ENCODE measurements at regions not wholly inside any gene's neighbourhood (a gene's known extent, or its start where the extent isn't known, plus 50 kb on each side); places are given as distances from the start of the nearest gene placed in this dataset.

GRCh38 chr15:62452667-62453066 is 287.6 kb upstream of the C2CD4B start:
- TF ChIP-seq CTCF (conservative IDR thresholded peaks at IDR 0.05) = no peak
- Mint-ChIP-seq H3K9me3 (no peaks in the 10 kb centered on the region), H3K4me3 (no peak overlapping the region), H3K36me3 (ENCODE audit: low read depth) (no peaks in the 10 kb centered on the region), H3K27me3 (ENCODE audit: insufficient read depth) (no peaks in the 10 kb centered on the region), H3K4me1 (peaks cover 48% of the 10 kb centered on the region), H3K27ac (no peak overlapping the region)
- peaks cover 12% of the 10 kb centered on the region for H3K36me3 ChIP-seq (ENCODE audit: control insufficient read depth, insufficient read depth, low read length)
- no peak overlapping the region for H3K4me3 ChIP-seq (ENCODE audit: low read length)
- H3K4me1 ChIP-seq (ENCODE audit: control insufficient read depth, insufficient read depth, low read length) = peaks cover 8% of the 10 kb centered on the region
- no peak overlapping the region for H3K9ac ChIP-seq (ENCODE audit: extremely low read depth, low read length, poor library complexity, severe bottlenecking)
- no peaks in the 10 kb centered on the region for H3K27me3 ChIP-seq (ENCODE audit: control insufficient read depth, insufficient read depth, low read length, poor library complexity, severe bottlenecking)
- H3K27ac ChIP-seq (ENCODE audit: low read depth, low read length) = no peak overlapping the region
- DNase-seq = no peak
- H3K9me3 ChIP-seq (ENCODE audit: control insufficient read depth, low read length) = no peaks in the 10 kb centered on the region
- 86 to 87% methylated on average over 1 to 4 of the region's 4 CpGs for WGBS, 2 experiments (ENCODE audit: insufficient coverage in 1 of 2, insufficient read length in 1 of 2)

- no peak for DNase-seq
- Histone ChIP-seq H3K4me3 (ENCODE audit: low read length) (no peak overlapping the region), H3K27me3 (ENCODE audit: control insufficient read depth, insufficient read depth, low read length, poor library complexity, severe bottlenecking) (no peaks in the 10 kb centered on the region), H3K4me1 (ENCODE audit: control insufficient read depth, insufficient read depth, low read length) (peaks cover 8% of the 10 kb centered on the region), H3K9ac (ENCODE audit: extremely low read depth, low read length, poor library complexity, severe bottlenecking) (no peak overlapping the region), H3K9me3 (ENCODE audit: control insufficient read depth, low read length) (no peaks in the 10 kb centered on the region), H3K36me3 (ENCODE audit: control insufficient read depth, insufficient read depth, low read length) (peaks cover 12% of the 10 kb centered on the region), H3K27ac (ENCODE audit: low read depth, low read length) (no peak overlapping the region)
- TF ChIP-seq CTCF (conservative IDR thresholded peaks at IDR 0.05) = no peak
- Mint-ChIP-seq H3K27ac (no peak overlapping the region), H3K27me3 (ENCODE audit: insufficient read depth) (no peaks in the 10 kb centered on the region), H3K36me3 (ENCODE audit: low read depth) (no peaks in the 10 kb centered on the region), H3K4me3 (no peak overlapping the region), H3K4me1 (peaks cover 44% of the 10 kb centered on the region), H3K9me3 (no peaks in the 10 kb centered on the region)
- 93 to 100% methylated on average over 1 to 3 of the region's 3 CpGs for whole genome bisulfite sequencing, 2 experiments (ENCODE audit: insufficient coverage in 1 of 2, insufficient read length in 1 of 2)
Observed at GRCh38 chr15:62453375-62453774, 288.3 kb upstream of the C2CD4B start.

- no peak overlapping the region for H3K4me3 Mint-ChIP-seq
- TF ChIP-seq CTCF (conservative IDR thresholded peaks at IDR 0.05) = no peak
- no peak overlapping the region for H3K27ac ChIP-seq (ENCODE audit: low read depth, low read length)
- H3K4me1 Mint-ChIP-seq = peaks cover 44% of the 10 kb centered on the region
- no peak overlapping the region for H3K4me3 ChIP-seq (ENCODE audit: low read length)
- H3K9me3 Mint-ChIP-seq = no peaks in the 10 kb centered on the region
- H3K9me3 ChIP-seq (ENCODE audit: control insufficient read depth, low read length) = no peaks in the 10 kb centered on the region
- no peaks in the 10 kb centered on the region for H3K27me3 Mint-ChIP-seq (ENCODE audit: insufficient read depth)
- DNase-seq = no peak
- WGBS, 2 experiments (ENCODE audit: insufficient coverage in 1 of 2, insufficient read length in 1 of 2) = 94 to 95% methylated on average over 5 of the region's 5 CpGs
- no peaks in the 10 kb centered on the region for H3K27me3 ChIP-seq (ENCODE audit: control insufficient read depth, insufficient read depth, low read length, poor library complexity, severe bottlenecking)
- H3K36me3 ChIP-seq (ENCODE audit: control insufficient read depth, insufficient read depth, low read length) = peaks cover 10% of the 10 kb centered on the region
- H3K4me1 ChIP-seq (ENCODE audit: control insufficient read depth, insufficient read depth, low read length) = peaks cover 8% of the 10 kb centered on the region
- no peak overlapping the region for H3K9ac ChIP-seq (ENCODE audit: extremely low read depth, low read length, poor library complexity, severe bottlenecking)
- H3K27ac Mint-ChIP-seq = no peak overlapping the region
- no peaks in the 10 kb centered on the region for H3K36me3 Mint-ChIP-seq (ENCODE audit: low read depth)
Observed at GRCh38 chr15:62453981-62454380, 288.9 kb upstream of the C2CD4B start.

Data from endodermal cell (in vitro differentiated cells).